Spinal cord (tissue), 9 donors: ENCODE measurements at regions not wholly inside any gene's neighbourhood (a gene's known extent, or its start where the extent isn't known, plus 50 kb on each side); places are given as distances from the start of the nearest gene placed in this dataset.
"Not testable (repeated sequence)": the region's sequence is repeated elsewhere in the genome, so short reads cannot be mapped to it uniquely, and the experiment has no call there.

ENCODE experiments used
- DNase-seq, 6 donors: peaks; one replicate each; pipeline versions ENCODE4 v3.0.0 to v3.0.0-alpha.2; 2013 to 2015; ENCODE audit warnings: low spot score in 6 of 6, low read depth in 4 of 6
- H3K27ac ChIP-seq: one replicate; pipeline ENCODE4 v1.5.1; 2013; ENCODE audit warnings: low read depth, low read length, control low read depth
- H3K27me3 ChIP-seq: one replicate; pipeline ENCODE4 v1.6.1; 2013; ENCODE audit warnings: low read length; ENCODE audit not compliant: control insufficient read depth, insufficient read depth
- H3K36me3 ChIP-seq: one replicate; pipeline ENCODE4 v1.6.1; 2013; ENCODE audit warnings: low read length; ENCODE audit not compliant: control insufficient read depth, insufficient read depth
- H3K4me1 ChIP-seq: one replicate; pipeline ENCODE4 v1.6.1; 2013; ENCODE audit warnings: low read length; ENCODE audit not compliant: control insufficient read depth, insufficient read depth
- H3K4me3 ChIP-seq: one replicate; pipeline ENCODE4 v1.5.1; 2013; ENCODE audit warnings: low read depth, low read length, control low read depth
- H3K9me3 ChIP-seq: one replicate; pipeline ENCODE4 v1.6.1; 2013; ENCODE audit warnings: low read length; ENCODE audit not compliant: control insufficient read depth, insufficient read depth
- WGBS: methylation state at CpG from one replicate; pipeline ENCODE4 v1.1.5; 2013; ENCODE audit warnings: missing lambda C conversion rate; ENCODE audit not compliant: insufficient coverage; 5-methylcytosine and 5-hydroxymethylcytosine counted together
- donor health status: healthy.

DNA sequence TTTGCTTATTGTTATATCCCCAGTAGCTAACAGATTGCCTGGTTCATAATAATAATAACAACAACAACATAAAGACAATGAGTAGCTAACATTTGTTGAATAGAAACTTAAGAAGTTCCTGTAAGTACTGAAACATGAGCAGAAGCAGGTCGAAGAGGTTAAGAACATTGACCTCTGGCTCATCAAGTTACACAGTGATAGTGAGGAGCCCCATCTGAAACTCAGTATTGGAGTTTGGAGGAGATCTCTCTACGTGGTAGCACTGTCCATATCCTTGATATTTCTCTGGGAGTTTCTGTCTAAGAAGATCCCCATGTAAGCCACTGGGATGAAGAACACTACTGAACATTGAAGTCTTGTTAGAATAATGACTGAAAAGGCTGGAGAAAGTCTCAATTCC, 600.4 kb downstream of the RFPL4B start:
- H3K4me1 ChIP-seq = no peaks in the 10 kb centered on the region
- 71% methylated on average over 1 of the region's 2 CpGs for WGBS
- no peaks in the 10 kb centered on the region for H3K27me3 ChIP-seq
- no peaks in the 10 kb centered on the region for H3K9me3 ChIP-seq
- DNase-seq = no peak
- H3K36me3 ChIP-seq = no peaks in the 10 kb centered on the region
- no peak overlapping the region for H3K27ac ChIP-seq
- no peak overlapping the region for H3K4me3 ChIP-seq

- Histone ChIP-seq H3K4me1 (no peaks in the 10 kb centered on the region), H3K4me3 (no peak overlapping the region), H3K27ac (no peak overlapping the region), H3K9me3 (no peaks in the 10 kb centered on the region), H3K27me3 (no peaks in the 10 kb centered on the region), H3K36me3 (no peaks in the 10 kb centered on the region)
- no CpG with 5 or more reads among the region's 1 CpG for WGBS
- no peak for DNase-seq
Observed at GRCh38 chr6:112951829-112952228, 604.7 kb downstream of the RFPL4B start.

- H3K27ac ChIP-seq, DNase-seq, H3K27me3 ChIP-seq, H3K4me1 ChIP-seq, H3K9me3 ChIP-seq, H3K36me3 ChIP-seq, H3K4me3 ChIP-seq: not testable (repeated sequence)
- WGBS = 100% methylated on average over 1 of the region's 4 CpGs
Observed at GRCh38 chr6:112955743-112956142, 608.6 kb downstream of the RFPL4B start.

DNA sequence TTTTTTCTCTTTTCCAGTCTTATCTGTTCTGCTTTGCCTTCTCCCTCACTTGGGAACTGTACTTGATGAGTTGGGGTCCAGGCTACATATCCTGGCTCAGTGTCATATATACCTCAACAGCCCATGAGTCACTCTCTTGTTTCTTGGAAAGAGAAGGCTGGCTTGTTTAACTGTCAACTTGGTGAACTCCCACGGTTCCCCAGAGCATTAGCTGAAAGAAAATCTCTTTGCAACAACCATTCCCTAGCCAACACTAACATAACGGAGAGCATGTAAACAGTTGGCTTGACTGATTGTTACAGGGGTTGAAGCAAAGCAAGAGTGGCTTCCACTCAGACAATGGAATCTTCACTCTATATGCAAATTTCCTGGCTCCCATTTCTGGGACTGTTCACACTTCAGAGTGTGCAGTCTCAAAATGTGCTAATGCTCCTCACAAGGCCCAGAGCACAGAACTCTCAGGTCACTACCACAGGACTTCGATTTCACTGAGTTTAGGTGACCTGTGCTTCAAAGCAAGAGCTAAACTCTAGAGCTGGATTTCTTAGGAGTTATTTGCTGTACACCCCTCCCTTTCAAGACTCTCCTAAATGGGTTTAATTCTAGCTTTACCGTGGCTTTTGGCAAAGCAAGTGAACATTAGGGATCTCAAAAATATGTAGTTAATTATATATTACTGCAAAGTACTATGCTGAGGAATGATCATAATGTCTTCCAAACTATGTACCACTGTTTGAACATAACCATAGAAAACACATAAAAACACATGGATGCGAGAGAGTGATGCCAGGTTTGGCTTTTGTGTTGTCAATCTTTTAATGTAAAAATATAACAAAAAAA, 609.8 kb downstream of the RFPL4B start:
- Histone ChIP-seq H3K4me3 (no peak overlapping the region), H3K9me3 (no peaks in the 10 kb centered on the region), H3K27me3 (no peaks in the 10 kb centered on the region), H3K4me1 (no peaks in the 10 kb centered on the region), H3K27ac (peak overlapping the region; percentile 2), H3K36me3 (no peaks in the 10 kb centered on the region)
- peak; percentile 24 to 83 (median 48) for DNase-seq
- no CpG with 5 or more reads among the region's 5 CpGs for WGBS

GRCh38 chr6:112957536-112957916, 610.4 kb downstream of the RFPL4B start:
- H3K4me1 ChIP-seq = no peaks in the 10 kb centered on the region
- no peak overlapping the region for H3K4me3 ChIP-seq
- WGBS = no CpG with 5 or more reads among the region's 2 CpGs
- H3K27me3 ChIP-seq = no peaks in the 10 kb centered on the region
- peak in 1 of 6 donors; percentile 9 for DNase-seq
- no peaks in the 10 kb centered on the region for H3K36me3 ChIP-seq
- no peaks in the 10 kb centered on the region for H3K9me3 ChIP-seq
- no peak overlapping the region for H3K27ac ChIP-seq

- not testable (repeated sequence) for DNase-seq, H3K9me3 ChIP-seq, H3K27ac ChIP-seq, H3K4me3 ChIP-seq, H3K27me3 ChIP-seq, H3K36me3 ChIP-seq, H3K4me1 ChIP-seq
- WGBS = no CpG with 5 or more reads among the region's 3 CpGs
Observed at GRCh38 chr6:112960130-112960529, 613.0 kb downstream of the RFPL4B start.

GRCh38 chr6:112967974-112968373, 620.8 kb downstream of the RFPL4B start:
- H3K27me3 ChIP-seq = no peaks in the 10 kb centered on the region
- no peak overlapping the region for H3K4me3 ChIP-seq
- peaks cover 3% of the 10 kb centered on the region for H3K9me3 ChIP-seq
- no peaks in the 10 kb centered on the region for H3K36me3 ChIP-seq
- 100% methylated on average over 1 of the region's 1 CpG for WGBS
- DNase-seq = no peak
- no peak overlapping the region for H3K27ac ChIP-seq
- no peaks in the 10 kb centered on the region for H3K4me1 ChIP-seq

- Histone ChIP-seq H3K27ac (no peak overlapping the region), H3K4me1 (no peaks in the 10 kb centered on the region), H3K27me3 (no peaks in the 10 kb centered on the region), H3K4me3 (no peak overlapping the region), H3K36me3 (no peaks in the 10 kb centered on the region), H3K9me3 (peaks cover 4% of the 10 kb centered on the region)
- no CpG with 5 or more reads among the region's 1 CpG for WGBS
- no peak for DNase-seq
Observed at GRCh38 chr6:112971651-112972050, 624.5 kb downstream of the RFPL4B start.

GRCh38 chr6:112974931-112975330, 627.8 kb downstream of the RFPL4B start:
- not testable (repeated sequence) for H3K4me3 ChIP-seq, H3K4me1 ChIP-seq, DNase-seq, H3K36me3 ChIP-seq, H3K27ac ChIP-seq, H3K27me3 ChIP-seq, H3K9me3 ChIP-seq
- 92% methylated on average over 1 of the region's 4 CpGs for WGBS

- not testable (repeated sequence) for H3K4me1 ChIP-seq, H3K9me3 ChIP-seq, H3K27ac ChIP-seq, H3K36me3 ChIP-seq, DNase-seq, H3K27me3 ChIP-seq, H3K4me3 ChIP-seq
Observed at GRCh38 chr6:112976579-112976978, 629.4 kb downstream of the RFPL4B start.
